GM10266 (cell line): ENCODE measurements at regions not wholly inside any gene's neighbourhood (a gene's known extent, or its start where the extent isn't known, plus 50 kb on each side); places are given as distances from the start of the nearest gene placed in this dataset.

Experiments used
- DNase-seq: peaks from one replicate; pipeline ENCODE4 v3.0.0; 2012; ENCODE audit errors: extremely low spot score
- TF ChIP-seq, protein P1 (sequence below): IDR thresholded peaks from 2 replicates; pipeline ENCODE4 v1.5.1; 2012; ENCODE audit warnings: mild to moderate bottlenecking, low read depth; ENCODE audit not compliant: control insufficient read depth, insufficient read depth; ENCODE audit errors: missing control alignments

DNA sequence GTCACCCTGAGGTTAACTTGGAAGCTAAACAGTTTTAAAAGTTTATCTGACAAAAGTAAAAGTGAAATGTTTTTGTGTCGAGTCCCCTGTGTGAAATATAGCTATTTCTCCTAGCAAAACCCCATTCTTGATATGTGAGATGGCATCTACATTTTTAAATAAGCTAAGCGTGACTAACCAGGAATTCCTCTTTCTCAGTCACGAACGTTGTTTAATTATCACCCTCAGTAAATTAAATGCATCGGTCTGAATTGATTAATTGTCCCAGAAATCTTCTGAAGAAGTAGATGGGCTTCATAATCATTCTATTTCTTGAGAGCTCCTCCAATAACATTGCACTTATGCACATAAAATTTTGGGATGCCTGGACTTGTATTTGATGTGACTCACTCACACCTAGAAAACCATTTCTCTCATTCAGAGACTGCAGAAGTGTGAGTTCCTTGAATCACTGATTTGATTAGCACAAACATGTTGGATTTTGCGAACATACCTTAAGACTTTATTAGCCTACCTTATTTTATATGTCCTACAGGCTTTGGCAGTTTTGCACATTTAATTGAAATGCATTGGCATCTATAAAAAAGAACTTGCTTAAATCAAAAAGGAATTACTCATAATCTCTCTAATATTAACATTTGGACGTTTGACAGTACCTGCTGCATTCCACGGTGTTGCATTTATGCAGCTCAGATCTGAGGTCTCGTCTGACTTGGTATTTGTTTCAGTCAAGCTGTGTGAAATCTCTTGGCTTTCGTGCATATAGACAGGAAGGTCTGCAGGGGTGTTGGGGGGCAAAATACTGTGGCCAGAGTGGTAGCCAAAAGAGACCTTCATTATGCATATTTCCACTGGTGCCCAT, 475.2 kb downstream of the EPHA4 start:
- TF ChIP-seq, protein P1, sequence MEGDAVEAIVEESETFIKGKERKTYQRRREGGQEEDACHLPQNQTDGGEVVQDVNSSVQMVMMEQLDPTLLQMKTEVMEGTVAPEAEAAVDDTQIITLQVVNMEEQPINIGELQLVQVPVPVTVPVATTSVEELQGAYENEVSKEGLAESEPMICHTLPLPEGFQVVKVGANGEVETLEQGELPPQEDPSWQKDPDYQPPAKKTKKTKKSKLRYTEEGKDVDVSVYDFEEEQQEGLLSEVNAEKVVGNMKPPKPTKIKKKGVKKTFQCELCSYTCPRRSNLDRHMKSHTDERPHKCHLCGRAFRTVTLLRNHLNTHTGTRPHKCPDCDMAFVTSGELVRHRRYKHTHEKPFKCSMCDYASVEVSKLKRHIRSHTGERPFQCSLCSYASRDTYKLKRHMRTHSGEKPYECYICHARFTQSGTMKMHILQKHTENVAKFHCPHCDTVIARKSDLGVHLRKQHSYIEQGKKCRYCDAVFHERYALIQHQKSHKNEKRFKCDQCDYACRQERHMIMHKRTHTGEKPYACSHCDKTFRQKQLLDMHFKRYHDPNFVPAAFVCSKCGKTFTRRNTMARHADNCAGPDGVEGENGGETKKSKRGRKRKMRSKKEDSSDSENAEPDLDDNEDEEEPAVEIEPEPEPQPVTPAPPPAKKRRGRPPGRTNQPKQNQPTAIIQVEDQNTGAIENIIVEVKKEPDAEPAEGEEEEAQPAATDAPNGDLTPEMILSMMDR = no peak
- no peak for DNase-seq

DNA sequence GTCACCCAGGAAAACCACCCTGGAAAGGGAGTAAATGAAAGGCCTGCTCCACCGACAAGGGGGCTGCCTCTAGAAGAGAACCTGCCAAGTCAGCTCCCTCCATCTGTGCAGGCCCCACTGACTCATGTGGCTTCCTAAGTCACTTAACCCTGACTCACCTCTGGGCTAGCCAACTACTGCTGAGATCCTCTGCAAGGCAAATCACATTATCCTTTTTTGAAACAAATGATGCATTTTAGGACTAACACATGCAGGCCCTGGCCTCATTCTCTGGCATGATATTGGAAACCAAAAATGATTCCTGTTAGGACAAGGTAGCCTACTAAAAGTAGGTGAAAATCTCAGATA, 474.6 kb downstream of the EPHA4 start:
- TF ChIP-seq, protein P1 = no peak

DNA sequence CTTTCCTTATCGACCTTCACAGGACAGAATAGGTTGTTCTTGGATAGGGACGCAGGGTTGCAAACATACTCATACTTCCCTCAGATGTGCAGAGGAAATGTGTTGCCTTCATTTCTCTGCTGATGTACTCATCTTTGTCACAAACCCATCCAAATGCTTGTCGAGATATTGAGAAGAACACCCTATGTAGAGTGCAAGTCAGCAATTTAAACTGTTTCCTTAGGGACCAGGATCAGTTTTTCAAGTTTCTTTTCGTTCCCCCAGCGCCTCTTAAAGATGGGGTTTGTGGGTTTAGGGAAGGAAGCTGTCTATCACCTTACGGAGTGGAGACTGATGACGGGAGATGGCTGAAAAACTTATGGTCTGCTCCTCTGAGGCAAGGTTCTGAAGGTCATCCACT, 474.2 kb downstream of the EPHA4 start:
- TF ChIP-seq, protein P1 = no peak
- DNase-seq = no peak

More for the DNA sequence above, 474.6 kb downstream of the EPHA4 start:
- no peak for DNase-seq

DNA sequence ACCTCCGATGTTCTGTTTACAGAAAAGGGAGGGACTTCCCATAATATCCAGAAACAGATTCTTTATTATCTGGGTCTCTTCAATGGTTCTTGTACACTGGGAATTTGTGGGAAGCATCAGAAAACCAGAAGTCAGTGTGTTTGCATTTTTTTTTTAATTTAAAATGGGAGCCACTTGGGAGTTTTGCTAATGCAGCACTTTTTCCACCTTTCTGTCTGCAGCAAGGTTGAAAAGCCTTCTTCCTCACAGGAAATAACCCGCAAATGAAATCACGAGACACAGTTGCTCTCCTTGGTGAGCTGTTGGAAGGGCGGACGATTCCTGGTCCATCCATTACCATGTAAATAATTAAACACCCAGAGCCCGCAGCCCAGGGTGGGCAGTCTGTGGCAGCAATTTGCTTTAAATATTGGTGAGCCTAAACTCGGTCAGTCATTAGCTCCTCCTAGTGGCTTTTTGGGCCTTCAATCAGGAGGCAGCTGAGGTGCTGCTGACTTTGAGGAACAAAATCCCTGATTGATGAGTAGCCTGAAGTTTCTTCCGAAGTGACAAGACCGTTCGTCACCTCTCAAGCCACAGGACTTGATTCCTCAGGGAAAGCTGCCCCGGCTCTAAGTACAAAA, 471.5 kb downstream of the EPHA4 start:
- no peak for DNase-seq
- TF ChIP-seq, protein P1 = no peak

DNA sequence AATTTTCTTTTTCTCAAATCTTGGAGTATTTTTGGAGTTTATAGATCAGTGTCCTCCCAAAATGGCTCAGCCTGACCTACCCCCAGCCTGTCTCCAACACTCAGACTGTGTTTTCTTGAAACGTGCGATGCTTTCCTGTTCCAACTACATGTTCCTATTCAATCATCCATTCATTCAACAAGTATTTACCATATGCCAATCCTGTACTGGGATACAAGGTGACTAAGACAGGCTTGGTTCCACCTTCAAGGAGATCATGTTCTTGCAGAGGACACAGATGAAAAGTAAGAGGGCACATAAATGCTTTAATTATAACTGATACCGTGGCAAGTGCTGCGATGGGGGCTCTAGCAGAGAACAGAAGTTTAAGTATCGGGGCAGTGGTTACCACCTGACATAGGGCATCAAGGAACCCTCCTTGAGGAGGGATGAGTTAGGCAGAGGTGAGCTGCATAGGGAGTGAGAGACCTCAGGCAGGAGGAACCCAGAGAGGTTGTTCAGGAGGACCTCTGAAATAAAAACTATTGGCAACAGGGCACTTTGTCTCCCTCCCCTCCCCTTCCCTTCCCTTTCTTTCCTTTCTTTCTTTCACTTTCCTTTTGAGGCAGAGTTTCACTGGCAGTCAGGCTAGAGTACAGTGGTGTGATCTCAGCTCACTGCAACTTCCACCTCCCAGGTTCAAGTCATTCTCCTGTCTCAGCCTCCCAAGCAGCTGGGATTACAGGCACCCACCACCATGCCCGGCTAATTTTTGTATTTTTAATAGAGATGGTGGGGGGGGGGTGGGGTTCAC, 469.0 kb downstream of the EPHA4 start:
- TF ChIP-seq, protein P1 = no peak
- no peak for DNase-seq

DNA sequence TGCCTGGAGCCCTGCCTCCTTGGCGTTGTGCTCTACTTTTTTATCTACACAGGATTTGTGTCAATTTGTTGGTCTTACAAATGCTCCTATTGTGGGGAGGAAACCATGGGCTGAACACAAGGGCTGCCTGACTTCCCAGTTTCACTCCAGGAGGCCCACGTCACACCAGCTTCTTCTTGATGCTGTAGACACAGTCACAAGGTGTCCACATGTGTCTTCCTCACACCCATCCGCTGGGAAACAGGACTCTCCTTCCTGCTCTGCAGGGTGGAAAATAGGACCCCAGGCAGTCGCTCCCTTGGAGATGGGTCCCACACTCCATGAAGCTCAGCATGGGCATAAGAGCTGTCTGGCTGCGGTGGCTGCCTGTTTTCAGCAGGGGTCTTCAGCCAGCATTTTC, 468.2 kb downstream of the EPHA4 start:
- no peak for DNase-seq

More for the DNA sequence above, 468.2 kb downstream of the EPHA4 start:
- TF ChIP-seq, protein P1 = no peak
